ENCODE measurements at regions not wholly inside any gene's neighbourhood (a gene's known extent, or its start where the extent isn't known, plus 50 kb on each side); places are given as distances from the start of the nearest gene placed in this dataset.

DNA sequence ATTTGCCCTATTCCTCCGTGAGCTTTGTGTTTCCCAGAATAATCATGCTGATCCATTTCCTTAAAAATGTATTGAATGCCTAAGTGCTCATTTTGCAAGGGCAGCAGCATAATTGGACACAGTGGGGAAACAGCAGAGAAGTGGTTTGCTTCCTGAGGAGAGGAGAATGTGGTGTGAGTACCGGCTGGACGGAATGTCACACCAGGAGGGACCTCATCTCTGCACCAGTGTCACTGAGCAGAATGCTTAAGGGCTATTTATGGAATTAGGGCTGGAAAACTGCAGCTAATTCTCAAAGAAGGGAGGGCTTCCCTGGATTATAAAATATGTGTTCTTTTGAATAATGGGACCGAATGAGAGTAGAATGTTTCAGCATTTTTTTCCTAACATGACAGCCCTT, 1100.6 kb upstream of the RBFOX1 start:
- TF ChIP-seq, protein P1, sequence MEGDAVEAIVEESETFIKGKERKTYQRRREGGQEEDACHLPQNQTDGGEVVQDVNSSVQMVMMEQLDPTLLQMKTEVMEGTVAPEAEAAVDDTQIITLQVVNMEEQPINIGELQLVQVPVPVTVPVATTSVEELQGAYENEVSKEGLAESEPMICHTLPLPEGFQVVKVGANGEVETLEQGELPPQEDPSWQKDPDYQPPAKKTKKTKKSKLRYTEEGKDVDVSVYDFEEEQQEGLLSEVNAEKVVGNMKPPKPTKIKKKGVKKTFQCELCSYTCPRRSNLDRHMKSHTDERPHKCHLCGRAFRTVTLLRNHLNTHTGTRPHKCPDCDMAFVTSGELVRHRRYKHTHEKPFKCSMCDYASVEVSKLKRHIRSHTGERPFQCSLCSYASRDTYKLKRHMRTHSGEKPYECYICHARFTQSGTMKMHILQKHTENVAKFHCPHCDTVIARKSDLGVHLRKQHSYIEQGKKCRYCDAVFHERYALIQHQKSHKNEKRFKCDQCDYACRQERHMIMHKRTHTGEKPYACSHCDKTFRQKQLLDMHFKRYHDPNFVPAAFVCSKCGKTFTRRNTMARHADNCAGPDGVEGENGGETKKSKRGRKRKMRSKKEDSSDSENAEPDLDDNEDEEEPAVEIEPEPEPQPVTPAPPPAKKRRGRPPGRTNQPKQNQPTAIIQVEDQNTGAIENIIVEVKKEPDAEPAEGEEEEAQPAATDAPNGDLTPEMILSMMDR (IDR thresholded peaks at IDR 0.05; ENCODE audit: extremely low read depth in 1 of 2, insufficient read depth in 1 of 2, low read depth in 1 of 2, low read length in 2 of 2): no peak
- TF ChIP-seq POLR2AphosphoS5 (IDR thresholded peaks at IDR 0.05; ENCODE audit: insufficient read depth, low read depth, low read length) (no peak), EZH2 (IDR thresholded peaks at IDR 0.05; ENCODE audit: borderline replicate concordance, low read depth, low read length, severe bottlenecking) (no peak), POLR2A (IDR thresholded peaks at IDR 0.05; ENCODE audit: low read depth, low read length) (no peak)
- TF ChIP-seq, protein P2, sequence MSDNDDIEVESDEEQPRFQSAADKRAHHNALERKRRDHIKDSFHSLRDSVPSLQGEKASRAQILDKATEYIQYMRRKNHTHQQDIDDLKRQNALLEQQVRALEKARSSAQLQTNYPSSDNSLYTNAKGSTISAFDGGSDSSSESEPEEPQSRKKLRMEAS (IDR thresholded peaks at IDR 0.05; ENCODE audit: insufficient read depth, insufficient read length): no peak
